ENCODE measurements at regions not wholly inside any gene's neighbourhood (a gene's known extent, or its start where the extent isn't known, plus 50 kb on each side); places are given as distances from the start of the nearest gene placed in this dataset.
"Not testable (repeated sequence)": the region's sequence is repeated elsewhere in the genome, so short reads cannot be mapped to it uniquely, and the experiment has no call there.

GRCh38 chr1:29623501-29623900 is 387.2 kb downstream of the PTPRU start:
- no peak for DNase-seq (ENCODE audit: extremely low read depth in 1 of 2, low read depth in 1 of 2)

GRCh38 chr1:29621826-29622435 is 385.6 kb downstream of the PTPRU start:
- DNase-seq (ENCODE audit: extremely low read depth in 1 of 2, low read depth in 1 of 2): no peak

- DNase-seq (ENCODE audit: extremely low read depth in 1 of 2, low read depth in 1 of 2): no peak
Measured at GRCh38 chr1:29620631-29621030, 384.3 kb downstream of the PTPRU start.

GRCh38 chr1:29607236-29607635 is 370.9 kb downstream of the PTPRU start:
- DNase-seq (ENCODE audit: extremely low read depth in 1 of 2, low read depth in 1 of 2): no peak

- DNase-seq (ENCODE audit: extremely low read depth in 1 of 2, low read depth in 1 of 2): not testable (repeated sequence)
Measured at GRCh38 chr1:29604796-29605195, 368.5 kb downstream of the PTPRU start.

GRCh38 chr1:29603622-29604021 is 367.3 kb downstream of the PTPRU start:
- DNase-seq (ENCODE audit: extremely low read depth in 1 of 2, low read depth in 1 of 2): no peak

- no peak for DNase-seq (ENCODE audit: extremely low read depth in 1 of 2, low read depth in 1 of 2)
Measured at GRCh38 chr1:29602203-29602602, 365.9 kb downstream of the PTPRU start.

GRCh38 chr1:29601021-29601420 is 364.7 kb downstream of the PTPRU start:
- no peak for DNase-seq (ENCODE audit: extremely low read depth in 1 of 2, low read depth in 1 of 2)

- no peak for DNase-seq (ENCODE audit: extremely low read depth in 1 of 2, low read depth in 1 of 2)
Measured at GRCh38 chr1:29599826-29600225, 363.5 kb downstream of the PTPRU start.

- no peak for DNase-seq (ENCODE audit: extremely low read depth in 1 of 2, low read depth in 1 of 2)
Measured at GRCh38 chr1:29599071-29599470, 362.7 kb downstream of the PTPRU start.

- no peak for DNase-seq (ENCODE audit: extremely low read depth in 1 of 2, low read depth in 1 of 2)
Measured at GRCh38 chr1:29597861-29598260, 361.5 kb downstream of the PTPRU start.

- no peak for DNase-seq (ENCODE audit: extremely low read depth in 1 of 2, low read depth in 1 of 2)
Measured at GRCh38 chr1:29593601-29594382, 357.5 kb downstream of the PTPRU start.

GRCh38 chr1:29592731-29593130 is 356.4 kb downstream of the PTPRU start:
- DNase-seq (ENCODE audit: extremely low read depth in 1 of 2, low read depth in 1 of 2): no peak

GRCh38 chr1:29592261-29592615 is 355.9 kb downstream of the PTPRU start:
- no peak for DNase-seq (ENCODE audit: extremely low read depth in 1 of 2, low read depth in 1 of 2)

- no peak for DNase-seq (ENCODE audit: extremely low read depth in 1 of 2, low read depth in 1 of 2)
Measured at GRCh38 chr1:29591601-29592260, 355.4 kb downstream of the PTPRU start.

- DNase-seq (ENCODE audit: extremely low read depth in 1 of 2, low read depth in 1 of 2): no peak
Measured at GRCh38 chr1:29590583-29591565, 354.6 kb downstream of the PTPRU start.

- DNase-seq (ENCODE audit: extremely low read depth in 1 of 2, low read depth in 1 of 2): not testable (repeated sequence)
Measured at GRCh38 chr1:29589716-29590115, 353.4 kb downstream of the PTPRU start.

GRCh38 chr1:29586991-29587745 is 350.8 kb downstream of the PTPRU start:
- DNase-seq (ENCODE audit: extremely low read depth in 1 of 2, low read depth in 1 of 2): no peak

- no peak for DNase-seq (ENCODE audit: extremely low read depth in 1 of 2, low read depth in 1 of 2)
Measured at GRCh38 chr1:29586215-29586614, 349.9 kb downstream of the PTPRU start.

- no peak for DNase-seq (ENCODE audit: extremely low read depth in 1 of 2, low read depth in 1 of 2)
Measured at GRCh38 chr1:29585656-29586055, 349.3 kb downstream of the PTPRU start.

Measured in activated CD8-positive, alpha-beta memory T cell treated with anti-CD3 and anti-CD28 coated beads for 1 hour (primary cell).